ENCODE measurements at regions not wholly inside any gene's neighbourhood (a gene's known extent, or its start where the extent isn't known, plus 50 kb on each side); places are given as distances from the start of the nearest gene placed in this dataset.

DNA sequence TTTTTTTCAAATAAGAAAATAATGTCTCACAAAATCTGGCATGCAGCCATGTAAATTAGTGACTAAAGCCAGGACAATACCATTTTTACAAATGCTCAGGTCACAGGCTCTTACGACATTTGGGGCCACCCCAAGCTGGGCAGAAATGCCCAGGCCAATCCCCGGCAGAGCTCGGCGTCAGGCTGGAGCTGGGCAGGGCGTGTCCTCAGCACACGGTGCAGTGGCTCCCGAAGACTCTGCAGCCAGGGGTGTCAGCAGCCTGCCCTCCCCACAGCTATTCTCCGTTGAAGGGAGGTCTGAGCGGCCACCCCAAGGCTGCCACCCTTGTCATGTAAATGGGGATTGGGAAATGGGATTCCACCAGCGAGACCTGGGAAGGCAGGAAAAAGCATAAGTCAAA, 158.6 kb downstream of the DICER1 start:
- in situ Hi-C loops (cut with HindIII; ENCODE audit: low sequenced_read_pairs): no loop called here
- no peak for DNase-seq (ENCODE audit: low spot score)

DNA sequence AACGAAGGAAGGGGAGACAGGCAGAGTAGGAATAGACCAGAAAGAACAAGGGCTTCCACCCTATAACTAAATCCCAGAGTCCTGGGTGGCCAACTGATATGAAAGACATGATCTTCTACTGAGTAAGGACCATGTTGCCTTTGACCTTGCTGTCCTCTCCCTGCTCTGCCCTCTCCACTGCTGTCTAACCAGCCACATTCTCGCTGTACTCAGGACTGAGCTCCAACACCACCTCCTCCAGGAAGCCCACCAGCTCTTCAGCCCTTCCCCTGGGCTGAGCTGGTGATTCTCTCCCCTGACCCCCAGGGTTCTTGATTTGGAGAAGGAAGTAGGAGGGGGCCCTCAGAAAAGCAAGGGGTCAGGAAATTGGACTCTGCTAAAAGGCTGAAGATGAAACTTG, 159.2 kb downstream of the DICER1 start:
- in situ Hi-C loops (cut with HindIII; ENCODE audit: low sequenced_read_pairs): no loop called here

DNA sequence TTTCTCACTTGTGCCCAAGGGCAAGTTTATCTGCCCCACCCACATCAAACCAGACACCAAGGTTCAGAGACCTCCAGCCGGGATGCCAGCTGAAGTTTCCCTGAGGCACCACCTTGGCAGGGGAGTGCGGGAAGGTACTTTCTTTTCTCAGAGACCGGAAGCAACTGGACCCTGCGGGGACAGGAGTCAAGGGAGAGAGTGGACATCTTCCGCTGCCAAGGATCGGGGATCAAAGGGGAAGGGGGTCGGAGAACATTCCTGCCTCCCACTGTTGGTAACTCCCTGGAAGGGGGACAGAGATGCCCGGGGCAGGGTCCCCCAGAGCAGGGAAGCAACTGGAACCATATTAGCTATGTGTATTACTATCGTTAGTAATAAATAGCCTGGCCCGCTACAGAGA, 161.8 kb downstream of the DICER1 start:
- DNase-seq (ENCODE audit: low spot score): no peak
- in situ Hi-C loops (cut with HindIII; ENCODE audit: low sequenced_read_pairs): no loop called here

More for the DNA sequence above, 159.2 kb downstream of the DICER1 start:
- no peak for DNase-seq (ENCODE audit: low spot score)

DNA sequence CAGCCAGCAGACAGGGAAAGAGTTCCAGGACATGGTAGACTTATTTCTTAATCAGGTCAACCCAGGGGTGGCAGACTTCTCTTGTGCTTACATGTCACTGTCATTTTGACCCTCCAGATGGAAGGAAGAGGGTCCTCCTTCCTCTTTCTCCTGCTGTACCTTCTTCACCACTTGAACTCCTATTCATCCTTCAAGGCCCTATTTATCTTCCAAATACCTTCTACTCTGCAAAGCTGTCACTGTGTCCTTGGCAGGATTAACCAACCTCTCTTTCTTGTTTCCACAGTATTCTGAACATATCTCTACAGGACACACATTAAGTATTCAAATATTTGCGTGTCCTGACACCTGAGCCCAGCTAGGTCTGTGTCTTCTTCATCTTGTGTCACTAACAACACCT, 163.1 kb downstream of the DICER1 start:
- no peak for DNase-seq (ENCODE audit: low spot score)
- in situ Hi-C loops (cut with HindIII; ENCODE audit: low sequenced_read_pairs): no loop called here

DNA sequence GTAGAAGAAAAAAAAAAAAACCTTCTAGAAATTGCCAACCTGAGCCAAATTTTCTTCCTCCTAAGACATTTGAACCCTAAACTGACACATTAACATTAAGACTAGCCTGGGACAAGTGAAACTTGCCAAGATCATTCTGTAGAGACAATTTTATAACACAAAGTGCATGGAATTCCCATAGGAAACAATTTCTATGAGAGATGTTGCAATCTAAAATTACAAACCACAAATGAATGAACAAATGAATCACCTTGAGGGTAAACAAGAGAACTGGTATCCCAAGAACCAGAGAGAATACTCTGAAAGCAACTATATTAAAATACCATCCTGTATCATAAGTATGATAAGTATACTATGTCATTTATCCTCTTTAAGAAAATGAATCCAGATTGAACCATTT, 165.3 kb downstream of the DICER1 start:
- in situ Hi-C loops (cut with HindIII; ENCODE audit: low sequenced_read_pairs): no loop called here
- no peak for DNase-seq (ENCODE audit: low spot score)

DNA sequence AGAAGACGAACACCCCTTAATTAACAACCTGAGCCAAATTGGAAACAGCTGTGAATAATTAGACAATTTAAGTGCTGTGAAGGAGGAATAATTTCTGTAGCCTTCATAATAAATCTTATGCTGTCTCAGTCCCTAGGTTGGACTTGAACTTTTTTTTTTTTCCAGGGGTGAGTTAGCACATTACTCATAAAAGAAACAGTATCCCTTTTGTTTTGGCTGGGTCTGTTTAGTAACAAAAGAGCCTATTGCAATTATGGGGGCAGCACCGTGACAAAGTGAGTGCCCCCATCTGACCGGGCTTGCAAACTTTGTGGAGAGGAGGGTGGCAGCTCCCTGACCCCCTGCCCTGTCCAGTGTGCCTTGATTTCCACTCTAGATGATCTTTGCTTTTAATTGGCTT, 167.4 kb downstream of the DICER1 start:
- no peak for DNase-seq (ENCODE audit: low spot score)
- in situ Hi-C loops (cut with HindIII; ENCODE audit: low sequenced_read_pairs): no loop called here

DNA sequence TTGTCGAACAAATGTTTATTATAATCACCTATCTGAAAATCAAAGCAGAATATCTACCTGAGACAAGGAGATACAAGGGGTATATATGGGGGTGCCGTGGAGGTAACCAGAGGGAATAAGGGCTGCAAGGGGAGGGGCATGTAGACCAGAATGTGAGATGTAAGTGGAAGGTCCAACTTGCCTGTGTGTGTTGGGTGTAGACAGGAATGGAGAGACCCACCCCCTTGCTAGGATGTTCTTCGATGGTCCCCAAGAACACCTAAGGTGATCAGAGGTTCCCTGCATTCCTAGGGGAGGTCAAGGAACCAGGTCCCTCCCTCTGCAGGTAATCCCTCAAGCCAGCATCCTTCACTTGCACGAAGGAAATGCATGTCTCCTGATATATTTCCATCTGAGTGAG, 167.9 kb downstream of the DICER1 start:
- no peak for DNase-seq (ENCODE audit: low spot score)

DNA sequence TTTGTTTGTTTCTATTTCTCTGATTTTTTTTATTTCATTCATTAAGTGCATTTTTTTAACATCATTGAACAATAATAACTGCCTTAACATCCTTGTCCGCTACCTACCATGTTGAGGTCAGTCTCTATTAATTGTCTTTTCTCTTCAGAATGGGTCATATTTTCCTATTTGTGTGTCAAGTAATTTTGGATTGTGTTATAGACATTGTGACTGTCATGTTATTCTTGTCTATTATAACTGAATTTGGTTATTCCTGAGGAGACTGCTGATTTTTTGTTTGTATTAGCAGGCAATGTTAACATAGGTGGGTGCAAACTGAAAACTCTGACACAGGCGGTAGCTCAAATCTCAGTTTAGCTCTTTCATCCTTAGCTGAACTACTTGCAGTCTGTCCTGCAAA, 169.9 kb downstream of the DICER1 start:
- in situ Hi-C loops (cut with HindIII; ENCODE audit: low sequenced_read_pairs): no loop called here
- DNase-seq (ENCODE audit: low spot score): no peak

More for the DNA sequence above, 167.9 kb downstream of the DICER1 start:
- in situ Hi-C loops (cut with HindIII; ENCODE audit: low sequenced_read_pairs): no loop called here

DNA sequence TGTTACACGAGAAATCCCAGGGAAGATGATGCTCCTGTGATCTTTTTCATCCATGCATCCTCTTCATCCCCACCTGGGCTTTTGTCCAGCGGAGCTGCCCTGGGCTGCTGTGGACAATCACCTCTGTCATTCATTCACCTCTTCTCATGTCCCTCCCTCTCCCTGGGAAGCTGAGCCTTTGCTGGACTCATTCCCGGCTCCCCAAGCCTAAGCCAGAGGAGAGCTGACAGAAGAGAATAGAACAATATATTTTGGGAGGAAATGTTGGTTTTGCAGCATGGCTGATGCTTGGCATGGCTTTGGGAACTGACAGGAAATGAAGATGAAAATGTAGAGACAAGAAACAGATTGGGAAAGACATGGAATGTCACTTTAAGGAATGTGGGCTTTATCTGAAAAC, 177.4 kb downstream of the DICER1 start:
- DNase-seq (ENCODE audit: low spot score): no peak
- in situ Hi-C loops (cut with HindIII; ENCODE audit: low sequenced_read_pairs): no loop called here

DNA sequence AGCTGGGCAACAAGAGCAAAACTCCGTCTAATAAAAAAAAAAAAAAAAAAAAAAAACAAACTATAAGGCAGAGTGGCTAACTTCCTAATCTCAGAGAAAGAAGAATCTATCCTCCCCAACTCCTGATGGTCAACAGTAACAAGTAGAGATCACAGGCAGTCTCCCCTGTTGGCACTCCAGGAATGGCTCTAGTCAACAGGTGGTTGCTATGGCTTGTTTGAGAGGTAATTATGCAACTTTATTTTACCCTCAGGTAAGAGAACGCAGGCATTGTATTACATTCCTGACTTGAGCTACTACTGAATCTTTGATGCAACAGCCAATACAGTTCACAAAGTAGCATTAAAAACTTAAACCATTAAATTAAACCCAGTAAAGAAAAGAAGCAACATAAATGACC, 180.3 kb downstream of the DICER1 start:
- in situ Hi-C loops (cut with HindIII; ENCODE audit: low sequenced_read_pairs): no loop called here
- no peak for DNase-seq (ENCODE audit: low spot score)

DNA sequence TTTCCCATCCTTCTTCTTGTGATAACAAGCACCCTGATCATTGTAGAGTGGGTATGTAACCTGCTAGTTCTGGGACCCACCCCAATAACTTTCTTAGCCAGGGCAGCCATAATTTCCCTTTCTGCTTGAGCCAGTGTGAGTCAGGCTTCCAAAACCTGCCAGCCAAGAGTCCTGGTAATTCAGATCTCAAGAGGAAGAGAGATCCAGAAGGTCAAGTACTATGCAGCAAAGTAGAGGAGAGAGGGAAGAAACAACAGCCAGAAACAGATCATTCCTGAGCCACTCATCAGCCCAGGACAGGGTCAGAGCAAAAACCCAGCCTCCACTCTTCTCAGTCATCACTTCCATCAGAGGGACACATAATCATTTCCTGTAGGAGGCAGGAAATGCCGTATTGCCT, 182.0 kb downstream of the DICER1 start:
- in situ Hi-C loops (cut with HindIII; ENCODE audit: low sequenced_read_pairs): no loop called here
- no peak for DNase-seq (ENCODE audit: low spot score)

DNA sequence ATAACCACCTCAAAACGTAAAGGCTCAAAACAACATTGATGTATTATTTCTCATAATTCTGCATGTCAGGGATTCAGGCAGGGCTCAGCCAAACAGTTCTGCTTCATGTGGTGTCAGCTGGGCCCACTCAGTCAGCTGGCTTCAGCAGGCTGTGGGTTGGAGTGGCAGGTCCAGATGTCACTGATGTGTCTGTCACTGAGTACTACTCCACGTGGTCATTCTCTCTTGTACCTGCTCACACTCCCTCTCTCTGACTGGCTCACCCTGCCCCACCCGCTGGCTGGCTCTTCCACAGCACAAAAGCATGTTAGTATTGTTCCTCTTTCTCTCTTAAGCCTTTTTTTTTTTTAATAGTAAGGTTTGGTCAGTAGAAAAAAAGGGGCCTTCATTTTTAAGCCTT, 182.4 kb downstream of the DICER1 start:
- no peak for DNase-seq (ENCODE audit: low spot score)
- in situ Hi-C loops (cut with HindIII; ENCODE audit: low sequenced_read_pairs): no loop called here

DNA sequence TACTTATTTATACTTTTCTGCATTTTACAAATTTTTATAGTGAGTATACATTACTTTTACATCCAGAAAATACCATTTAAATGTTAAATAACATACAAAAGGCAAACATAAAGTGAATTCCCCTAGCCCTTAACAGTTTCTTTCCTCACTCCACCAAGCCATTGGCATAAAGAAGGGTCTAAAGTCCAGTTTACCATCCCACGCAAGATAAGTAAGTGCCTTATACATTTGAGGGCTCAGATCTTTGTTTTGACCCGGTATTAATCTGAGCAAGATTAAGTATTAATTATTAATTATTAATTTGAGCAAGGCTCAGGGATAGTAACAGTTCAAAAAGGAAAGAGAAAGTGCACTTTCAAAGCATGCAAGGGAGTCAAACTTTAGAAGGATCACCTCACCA, 182.9 kb downstream of the DICER1 start:
- no peak for DNase-seq (ENCODE audit: low spot score)
- in situ Hi-C loops (cut with HindIII; ENCODE audit: low sequenced_read_pairs): no loop called here

DNA sequence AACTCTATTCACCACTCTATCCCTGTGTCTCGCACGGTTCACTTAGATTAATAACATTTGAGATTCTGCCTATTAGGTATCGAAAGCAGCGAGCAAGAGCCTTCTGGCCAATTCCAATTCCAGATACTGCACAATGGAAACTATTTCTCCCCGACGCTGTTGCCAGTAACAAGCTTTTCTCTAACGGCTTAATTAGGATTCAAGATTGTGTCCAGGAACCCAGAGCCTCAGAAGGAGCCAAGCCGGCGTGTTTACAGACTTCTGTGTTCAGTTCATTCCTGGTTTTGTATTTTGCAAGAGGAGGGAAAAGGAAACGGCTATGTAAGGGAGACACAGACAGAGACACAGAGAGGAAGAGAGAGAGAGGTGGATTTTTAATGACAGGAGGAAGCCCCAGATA, 185.6 kb downstream of the DICER1 start:
- in situ Hi-C loops (cut with HindIII; ENCODE audit: low sequenced_read_pairs): no loop called here
- DNase-seq (ENCODE audit: low spot score): peak; percentile 19

DNA sequence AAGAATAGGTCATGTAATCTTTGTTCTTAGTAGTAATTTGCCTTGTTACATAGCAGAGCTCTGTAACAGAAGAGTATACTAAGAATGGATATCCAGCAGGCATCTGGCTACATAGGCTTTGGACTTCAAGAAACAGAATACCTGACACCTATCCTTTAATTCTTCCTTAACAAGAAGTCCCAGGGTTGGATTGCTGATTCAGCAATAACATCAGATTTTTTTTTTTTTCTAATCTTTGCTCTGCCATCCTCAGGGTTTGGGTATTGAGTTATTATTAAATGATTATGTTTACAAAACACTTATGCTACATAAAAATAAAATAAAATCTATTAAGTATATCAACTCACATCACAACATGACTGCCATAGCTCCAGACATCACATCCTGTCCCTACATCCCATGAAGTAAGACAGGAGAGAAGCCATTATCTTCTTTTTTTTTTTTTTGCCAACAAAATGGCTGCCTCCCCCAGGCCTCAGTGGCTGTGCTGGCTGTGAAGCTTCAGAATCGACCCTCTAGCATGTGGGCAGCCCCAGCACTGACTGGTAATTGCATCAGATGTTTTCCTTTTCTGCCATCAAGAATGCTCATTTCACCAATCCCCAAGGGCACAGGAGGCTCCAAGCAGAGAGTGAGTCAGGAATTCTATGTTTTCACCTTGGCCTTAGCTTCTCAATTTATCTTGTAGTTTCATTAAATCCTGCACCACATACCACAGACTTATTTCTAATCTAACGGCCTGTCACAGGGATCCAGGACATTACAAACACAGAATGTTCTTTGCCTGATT, 186.2 kb downstream of the DICER1 start:
- in situ Hi-C loops (cut with HindIII; ENCODE audit: low sequenced_read_pairs): no loop called here
- no peak for DNase-seq (ENCODE audit: low spot score)

DNA sequence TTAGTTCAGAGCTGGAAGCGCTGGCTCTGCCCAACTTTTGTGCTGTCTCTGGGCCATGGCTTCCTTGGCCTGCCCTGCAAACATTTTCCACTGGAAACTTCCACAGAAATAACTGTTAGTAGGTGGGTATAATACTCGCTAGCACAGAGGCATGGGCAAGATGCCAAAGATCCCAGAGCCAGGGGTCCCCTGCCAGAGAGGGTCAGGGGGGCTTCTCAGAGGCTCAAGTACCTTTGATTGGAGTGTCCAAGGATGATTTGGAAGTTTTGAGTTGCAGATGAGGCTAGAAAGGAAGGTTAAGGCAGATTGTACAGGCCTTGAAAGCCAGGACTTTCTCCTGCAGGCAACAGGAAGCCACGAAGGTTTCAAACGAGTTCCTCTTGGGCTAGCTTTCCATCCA, 187.6 kb downstream of the DICER1 start:
- no peak for DNase-seq (ENCODE audit: low spot score)
- in situ Hi-C loops (cut with HindIII; ENCODE audit: low sequenced_read_pairs): no loop called here

DNA sequence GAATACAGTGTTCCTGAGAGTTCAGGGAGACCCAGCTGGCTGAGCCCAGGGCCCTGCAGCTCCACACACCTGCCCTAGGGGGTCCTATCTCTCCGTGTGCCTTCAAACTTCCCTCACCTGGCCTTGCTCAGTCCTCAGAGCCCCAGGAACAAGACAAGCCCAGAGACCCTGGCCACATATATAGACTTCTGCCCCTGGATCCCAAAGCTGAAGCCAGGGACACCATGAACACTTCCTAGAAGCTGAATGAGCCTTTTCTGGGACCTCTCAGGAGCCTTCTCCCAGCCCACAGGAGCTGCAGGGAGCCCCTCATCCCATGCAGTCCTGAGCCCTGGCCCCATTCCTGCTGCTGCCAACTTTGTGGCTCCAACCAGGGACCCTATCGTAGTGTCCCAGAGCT, 190.5 kb downstream of the DICER1 start:
- in situ Hi-C loops (cut with HindIII; ENCODE audit: low sequenced_read_pairs): no loop called here
- DNase-seq (ENCODE audit: low spot score): no peak

DNA sequence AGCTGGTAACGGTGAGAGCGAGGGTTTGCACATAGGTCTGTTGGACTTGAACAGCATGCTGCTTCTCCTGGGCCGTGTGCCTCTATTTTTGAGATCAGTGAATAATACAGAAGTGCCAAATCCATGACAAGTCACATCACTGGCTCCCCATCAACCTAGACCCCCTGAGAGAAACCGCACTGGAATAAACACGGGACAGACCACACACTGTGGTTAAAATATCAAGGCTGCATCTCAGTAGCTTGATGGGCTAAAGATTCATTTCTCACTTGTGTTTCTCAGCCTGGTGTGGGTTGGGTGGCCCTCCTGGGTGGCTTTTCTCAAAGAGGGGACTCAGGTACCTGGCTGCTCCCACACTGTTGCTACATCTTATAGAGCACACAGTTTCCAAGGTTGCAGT, 191.0 kb downstream of the DICER1 start:
- DNase-seq (ENCODE audit: low spot score): no peak
- in situ Hi-C loops (cut with HindIII; ENCODE audit: low sequenced_read_pairs): no loop called here

DNA sequence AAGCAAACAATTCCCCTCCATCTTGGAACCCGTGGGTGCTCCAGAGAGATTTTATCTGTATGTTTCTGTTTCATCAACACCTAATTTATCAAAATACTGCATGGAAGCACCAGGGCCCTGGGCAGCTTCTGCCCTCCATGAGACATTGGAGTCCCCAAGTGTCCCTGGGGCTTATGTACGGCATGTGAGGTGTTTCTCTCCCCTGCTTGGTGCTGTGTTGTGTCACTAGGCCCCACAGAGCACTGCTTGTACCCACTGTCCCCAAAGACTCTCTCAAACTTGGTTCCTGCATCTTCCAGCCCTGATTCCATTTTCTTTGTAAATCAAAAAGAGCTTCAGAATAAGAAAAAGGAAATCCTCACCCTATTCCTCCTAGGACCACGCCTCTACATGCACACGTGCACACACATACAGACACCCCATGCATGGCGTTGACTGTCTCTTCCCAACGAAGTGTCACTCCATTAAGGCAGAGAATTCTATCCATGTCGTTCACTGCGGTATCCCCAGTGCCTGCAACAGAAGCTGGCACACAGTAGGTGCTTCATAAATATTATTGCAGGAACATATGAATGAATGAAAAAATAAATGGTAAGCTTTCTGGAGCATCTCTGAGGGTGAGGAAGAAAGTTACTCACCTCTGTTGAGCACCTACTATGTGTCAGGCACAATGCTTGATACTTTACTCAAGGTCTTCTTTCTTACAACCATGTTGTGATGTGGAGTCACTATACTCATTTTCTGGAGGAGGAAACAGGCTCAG, 191.6 kb downstream of the DICER1 start:
- no peak for DNase-seq (ENCODE audit: low spot score)
- in situ Hi-C loops (cut with HindIII; ENCODE audit: low sequenced_read_pairs): no loop called here

DNA sequence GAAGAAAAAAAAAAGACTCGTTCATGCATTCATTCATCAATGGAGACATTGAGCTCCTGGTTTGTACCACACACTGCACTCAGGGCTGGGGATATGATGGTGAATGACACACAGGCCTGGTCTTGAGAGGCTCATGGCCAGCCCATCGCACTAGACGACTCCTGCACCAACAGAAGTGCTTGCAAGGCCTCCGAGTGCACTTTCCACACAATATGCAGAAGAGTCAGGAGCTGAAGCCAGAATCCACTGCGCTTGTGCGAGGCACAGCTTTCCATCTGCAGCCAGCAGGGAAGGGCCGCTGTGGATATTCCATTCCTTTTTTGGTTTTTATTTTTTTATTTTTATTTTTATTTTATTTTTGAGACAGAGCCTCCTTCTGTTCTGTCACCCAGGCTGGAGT, 192.4 kb downstream of the DICER1 start:
- no peak for DNase-seq (ENCODE audit: low spot score)
- in situ Hi-C loops (cut with HindIII; ENCODE audit: low sequenced_read_pairs): no loop called here

DNA sequence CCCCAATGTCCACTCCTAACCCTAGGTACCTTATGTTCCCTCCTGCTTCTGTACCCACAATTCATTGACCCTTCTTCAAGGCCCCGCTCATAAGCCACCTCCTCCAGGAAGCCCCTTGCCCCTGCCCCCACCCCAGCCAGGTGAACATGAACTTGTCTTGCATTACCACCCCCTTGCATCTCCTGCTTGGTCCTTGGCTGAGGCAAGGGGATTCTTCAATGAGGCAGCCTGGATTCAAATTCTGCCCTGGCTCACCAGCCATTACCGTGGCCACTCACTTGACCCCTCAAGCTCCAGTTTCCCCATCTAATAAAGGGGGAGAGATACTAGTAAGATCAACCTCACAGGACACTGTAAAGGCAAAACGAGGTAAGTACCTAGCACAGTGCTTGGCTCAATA, 193.1 kb downstream of the DICER1 start:
- in situ Hi-C loops (cut with HindIII; ENCODE audit: low sequenced_read_pairs): no loop called here
- DNase-seq (ENCODE audit: low spot score): no peak
